ENCODE measurements at regions not wholly inside any gene's neighbourhood (a gene's known extent, or its start where the extent isn't known, plus 50 kb on each side); places are given as distances from the start of the nearest gene placed in this dataset.

DNA sequence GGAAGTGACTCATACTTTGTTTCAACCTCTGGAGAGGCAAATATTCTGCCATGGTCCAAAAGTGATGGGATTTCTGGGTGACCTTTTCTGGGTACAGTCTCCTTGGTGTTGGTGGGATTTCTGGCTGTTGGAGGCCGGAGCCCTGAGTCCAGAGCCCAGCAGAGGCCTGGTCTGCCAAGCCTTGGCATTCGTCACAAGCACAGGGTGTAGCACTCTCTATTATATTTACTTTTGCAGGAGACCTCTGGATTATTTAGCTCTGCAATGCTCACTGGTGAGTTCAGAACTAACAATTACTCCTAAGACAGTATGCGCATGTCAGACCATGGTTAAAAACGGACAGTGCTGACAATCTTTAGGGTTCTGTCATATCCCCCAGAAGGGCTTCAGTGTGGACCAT, 201.6 kb upstream of the TWIST2 start:
- no peaks in the 10 kb centered on the region for H4K20me1 ChIP-seq (ENCODE audit: control insufficient read depth, insufficient read depth, low read length, poor library complexity, severe bottlenecking)
- no peaks in the 10 kb centered on the region for H3K36me3 ChIP-seq (replicated peaks in 1 of 2; ENCODE audit: control extremely low read depth in 1 of 2, control insufficient read depth in 1 of 2, extremely low read depth in 1 of 2, insufficient read depth in 2 of 2, low read length in 1 of 2)
- ATAC-seq (ENCODE audit: low read depth) (no peak), DNase-seq (no peak)
- Mint-ChIP-seq H3K9me3 (ENCODE audit: insufficient read depth) (no peaks in the 10 kb centered on the region), H3K4me1 (no peaks in the 10 kb centered on the region), H3K27me3 (peaks cover 4% of the 10 kb centered on the region), H3K27ac (no peak overlapping the region), H3K4me3 (no peak overlapping the region)
- no peaks in the 10 kb centered on the region for H3K79me2 ChIP-seq (ENCODE audit: control insufficient read depth, insufficient read depth, low read length)
- H3K27ac ChIP-seq (ENCODE audit: low read length in 2 of 2): no peak overlapping the region
- H3K27me3 ChIP-seq (replicated peaks in 1 of 4; ENCODE audit: control extremely low read depth in 1 of 4, control insufficient read depth in 3 of 4, insufficient read depth in 4 of 4, low read length in 3 of 4): no peaks in the 10 kb centered on the region
- no peak overlapping the region for H3K9ac ChIP-seq (ENCODE audit: low read length)
- intact Hi-C loops (cut with micrococcal nuclease): no loop called here
- H2AFZ ChIP-seq (ENCODE audit: insufficient read depth, low read depth, low read length, poor library complexity, severe bottlenecking): no peak overlapping the region
- no peaks in the 10 kb centered on the region for H3K4me1 ChIP-seq (ENCODE audit: control insufficient read depth in 2 of 2, insufficient read depth in 2 of 2, low read length in 2 of 2)
- 90% methylated on average over 3 of the region's 4 CpGs for WGBS (ENCODE audit: insufficient coverage)
- CTCF ChIA-PET: no interaction called here
- no peak overlapping the region for H3K4me2 ChIP-seq (replicated peaks; ENCODE audit: low read depth, low read length, poor library complexity, severe bottlenecking)
- TF ChIP-seq CTCF (IDR thresholded peaks at IDR 0.05) (no peak), EZH2 (IDR thresholded peaks at IDR 0.05; ENCODE audit: borderline replicate concordance, insufficient read depth, low read depth, low read length, poor library complexity, severe bottlenecking) (no peak)
- POLR2A ChIA-PET: no interaction called here
- peaks cover 0 to 5% (median 0%) of the 10 kb centered on the region in 3 donors for H3K9me3 ChIP-seq (ENCODE audit: control extremely low read depth in 1 of 3, control insufficient read depth in 2 of 3, insufficient read depth in 1 of 3, low read length in 2 of 3)
- no peak overlapping the region for H3K4me3 ChIP-seq (ENCODE audit: control extremely low read depth in 1 of 5, extremely low read depth in 1 of 5, insufficient read depth in 1 of 5, low read depth in 2 of 5, low read length in 4 of 5)

DNA sequence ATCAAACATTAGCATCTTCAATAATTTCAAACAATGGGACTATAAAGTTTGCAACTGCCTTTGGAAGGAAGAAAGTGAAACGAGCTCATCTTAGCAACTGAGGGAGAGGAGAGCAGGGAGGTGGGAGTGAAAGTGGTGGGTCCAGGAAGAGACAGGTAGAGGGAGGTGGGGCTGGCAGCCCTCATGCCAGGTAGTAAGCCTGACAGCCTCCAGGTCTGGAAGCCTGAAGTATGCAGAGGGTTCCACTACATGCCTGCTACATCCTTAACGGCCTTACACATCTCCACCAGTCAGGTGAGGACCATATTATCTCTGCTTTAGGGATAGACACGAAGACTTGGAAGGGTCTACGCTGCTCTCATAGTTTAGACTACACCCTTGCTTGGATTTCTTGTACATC, 201.1 kb upstream of the TWIST2 start:
- no peaks in the 10 kb centered on the region for H3K27me3 ChIP-seq (replicated peaks in 1 of 4; ENCODE audit: control extremely low read depth in 1 of 4, control insufficient read depth in 3 of 4, insufficient read depth in 4 of 4, low read length in 3 of 4)
- Mint-ChIP-seq H3K4me1 (no peaks in the 10 kb centered on the region), H3K4me3 (no peak overlapping the region), H3K9me3 (ENCODE audit: insufficient read depth) (no peaks in the 10 kb centered on the region), H3K27ac (no peak overlapping the region), H3K27me3 (peaks cover 4% of the 10 kb centered on the region)
- H3K27ac ChIP-seq (ENCODE audit: low read length in 2 of 2): no peak overlapping the region
- no peak overlapping the region for H2AFZ ChIP-seq (ENCODE audit: insufficient read depth, low read depth, low read length, poor library complexity, severe bottlenecking)
- H4K20me1 ChIP-seq (ENCODE audit: control insufficient read depth, insufficient read depth, low read length, poor library complexity, severe bottlenecking): no peaks in the 10 kb centered on the region
- peaks cover 0 to 5% (median 0%) of the 10 kb centered on the region in 3 donors for H3K9me3 ChIP-seq (ENCODE audit: control extremely low read depth in 1 of 3, control insufficient read depth in 2 of 3, insufficient read depth in 1 of 3, low read length in 2 of 3)
- no peak overlapping the region for H3K4me3 ChIP-seq (ENCODE audit: control extremely low read depth in 1 of 5, extremely low read depth in 1 of 5, insufficient read depth in 1 of 5, low read depth in 2 of 5, low read length in 4 of 5)
- DNase-seq (no peak), ATAC-seq (ENCODE audit: low read depth) (no peak)
- H3K9ac ChIP-seq (ENCODE audit: low read length): no peak overlapping the region
- H3K4me1 ChIP-seq (ENCODE audit: control insufficient read depth in 2 of 2, insufficient read depth in 2 of 2, low read length in 2 of 2): no peaks in the 10 kb centered on the region
- 82% methylated on average over 4 of the region's 4 CpGs for WGBS (ENCODE audit: insufficient coverage)
- ChIA-PET POLR2A (no interaction called here), CTCF (no interaction called here)
- H3K36me3 ChIP-seq (replicated peaks in 1 of 2; ENCODE audit: control extremely low read depth in 1 of 2, control insufficient read depth in 1 of 2, extremely low read depth in 1 of 2, insufficient read depth in 2 of 2, low read length in 1 of 2): no peaks in the 10 kb centered on the region
- intact Hi-C loops (cut with micrococcal nuclease): no loop called here
- H3K79me2 ChIP-seq (ENCODE audit: control insufficient read depth, insufficient read depth, low read length): no peaks in the 10 kb centered on the region
- TF ChIP-seq EZH2 (IDR thresholded peaks at IDR 0.05; ENCODE audit: borderline replicate concordance, insufficient read depth, low read depth, low read length, poor library complexity, severe bottlenecking) (no peak), CTCF (IDR thresholded peaks at IDR 0.05) (no peak)
- H3K4me2 ChIP-seq (replicated peaks; ENCODE audit: low read depth, low read length, poor library complexity, severe bottlenecking): no peak overlapping the region

Data from B cell (primary cell).